NCI-H748 (cell line): ENCODE measurements at regions not wholly inside any gene's neighbourhood (a gene's known extent, or its start where the extent isn't known, plus 50 kb on each side); places are given as distances from the start of the nearest gene placed in this dataset.
A peak's percentile ranks its signal among the peaks of the same experiment; 100 is the strongest.

Source experiments
- DNase-seq: peaks from one replicate; lab custom pipeline; 2025; ENCODE audit not compliant: unreplicated experiment; lab: John Stamatoyannopoulos, UW

GRCh38 chr12:94722664-94723063, 72.3 kb upstream of the TMCC3 start:
- no peak for DNase-seq

- no peak for DNase-seq
Observed at GRCh38 chr12:94721173-94721572, 70.8 kb upstream of the TMCC3 start.

- peak; percentile 41 for DNase-seq
Observed at GRCh38 chr12:94718114-94718513, 67.8 kb upstream of the TMCC3 start.

- no peak for DNase-seq
Observed at GRCh38 chr12:94717656-94718055, 67.3 kb upstream of the TMCC3 start.

- DNase-seq = no peak
Observed at GRCh38 chr12:94717108-94717507, 66.8 kb upstream of the TMCC3 start.

GRCh38 chr12:94716339-94716738, 66.0 kb upstream of the TMCC3 start:
- no peak for DNase-seq

GRCh38 chr12:94714378-94715114, 64.2 kb upstream of the TMCC3 start:
- peak; percentile 14 for DNase-seq

GRCh38 chr12:94712815-94713515, 62.6 kb upstream of the TMCC3 start:
- DNase-seq = no peak

- DNase-seq = peak; percentile 37
Observed at GRCh38 chr12:94710933-94711332, 60.6 kb upstream of the TMCC3 start.

- DNase-seq = no peak
Observed at GRCh38 chr12:94707892-94708291, 57.5 kb upstream of the TMCC3 start.

- no peak for DNase-seq
Observed at GRCh38 chr12:94707036-94707435, 56.7 kb upstream of the TMCC3 start.

- no peak for DNase-seq
Observed at GRCh38 chr12:94706250-94706661, 55.9 kb upstream of the TMCC3 start.

- no peak for DNase-seq
Observed at GRCh38 chr12:94705676-94706075, 55.3 kb upstream of the TMCC3 start.

- peak; percentile 12 for DNase-seq
Observed at GRCh38 chr12:94704452-94705306, 54.3 kb upstream of the TMCC3 start.

GRCh38 chr12:94702696-94703095, 52.3 kb upstream of the TMCC3 start:
- no peak for DNase-seq

GRCh38 chr12:94701711-94702110, 51.4 kb upstream of the TMCC3 start:
- no peak for DNase-seq

- no peak for DNase-seq
Observed at GRCh38 chr12:94700662-94701061, 50.3 kb upstream of the TMCC3 start.
